ENCODE measurements at regions not wholly inside any gene's neighbourhood (a gene's known extent, or its start where the extent isn't known, plus 50 kb on each side); places are given as distances from the start of the nearest gene placed in this dataset.

- no peak for TF ChIP-seq CTCF (IDR thresholded peaks at IDR 0.05)
- TF ChIP-seq ZFX (IDR thresholded peaks at IDR 0.05; ENCODE audit: borderline replicate concordance) = no peak
Observed at GRCh38 chr17:13429201-13429600, 172.5 kb downstream of the HS3ST3A1 start.
